CD4-positive, alpha-beta T cell (primary cell): ENCODE measurements at regions not wholly inside any gene's neighbourhood (a gene's known extent, or its start where the extent isn't known, plus 50 kb on each side); places are given as distances from the start of the nearest gene placed in this dataset.

Experiments
- ATAC-seq: fragments of 200-7000 bp; cut with Tn5 transposase; one replicate; pipeline ENCODE4 v1.10.0; 2022; ENCODE audit warnings: mild to moderate bottlenecking; ENCODE audit not compliant: poor library complexity
- CTCF ChIA-PET: fragments of 350-600 bp; sonication (Branson Sonifier 250); formaldehyde crosslinking; loops from one replicate; lab custom pipeline; 2021; ENCODE audit warnings: antibody characterized with exemption, inconsistent platforms; lab: Charles Lee
- POLR2A ChIA-PET: fragments of 350-600 bp; sonication (Branson Sonifier 250); formaldehyde crosslinking; loops from one replicate; lab custom pipeline; 2021; ENCODE audit warnings: antibody characterized with exemption, inconsistent platforms; lab: Charles Lee
- DNase-seq, 14 experiments: peaks; one replicate each; pipeline ENCODE4 v3.0.0-alpha.2; 2013 to 2020; ENCODE audit warnings: mixed read lengths in 2 of 14
- H3K27ac ChIP-seq, 2 donors: one replicate each; pipeline versions ENCODE4 v1.5.1 to v1.7.0; 2013; ENCODE audit warnings: low read length in 2 of 2, low read depth in 1 of 2, mild to moderate bottlenecking in 1 of 2
- H3K27me3 ChIP-seq, 2 experiments: 1 replicate in 1 of 2; 2 replicates in 1 of 2; pipeline versions ENCODE4 v1.6.1 to v1.7.0; 2013; ENCODE audit warnings: low read length in 2 of 2, control low read depth in 1 of 2, mild to moderate bottlenecking in 1 of 2, moderate library complexity in 1 of 2; ENCODE audit not compliant: insufficient read depth in 2 of 2, control insufficient read depth in 1 of 2
- H3K36me3 ChIP-seq: one replicate; pipeline ENCODE4 v1.6.1; 2013; ENCODE audit warnings: low read length, control low read depth; ENCODE audit not compliant: insufficient read depth
- H3K4me1 ChIP-seq: one replicate; pipeline ENCODE4 v1.6.1; 2013; ENCODE audit warnings: low read length, control low read depth; ENCODE audit not compliant: insufficient read depth
- H3K4me3 ChIP-seq: one replicate; pipeline ENCODE4 v1.5.1; 2013; ENCODE audit warnings: mild to moderate bottlenecking, low read length, moderate library complexity
- H3K9me3 ChIP-seq, 2 experiments: 1 replicate in 1 of 2; 2 replicates in 1 of 2; pipeline versions ENCODE4 v1.6.1 to v1.7.0; 2013; ENCODE audit warnings: low read length in 2 of 2, mild to moderate bottlenecking in 2 of 2, control low read depth in 1 of 2, moderate library complexity in 1 of 2; ENCODE audit not compliant: control insufficient read depth in 1 of 2, insufficient read depth in 1 of 2
- H3K27ac Mint-ChIP-seq: one replicate; pipeline ENCODE4 v1.8.0; 2020; ENCODE audit warnings: mixed read lengths
- H3K27me3 Mint-ChIP-seq: one replicate; pipeline ENCODE4 v1.8.0; 2021; ENCODE audit warnings: mixed read lengths
- H3K36me3 Mint-ChIP-seq: one replicate; pipeline ENCODE4 v1.8.0; 2021; ENCODE audit warnings: low read depth, mixed read lengths
- H3K4me1 Mint-ChIP-seq: one replicate; pipeline ENCODE4 v1.8.0; 2021; ENCODE audit warnings: low read depth, mixed read lengths
- H3K4me3 Mint-ChIP-seq: one replicate; pipeline ENCODE4 v1.8.0; 2020; ENCODE audit warnings: mild to moderate bottlenecking, mixed read lengths
- H3K9me3 Mint-ChIP-seq: one replicate; pipeline ENCODE4 v1.8.0; 2020; ENCODE audit warnings: mixed read lengths
- intact Hi-C, 2 experiments: fragments of 100-400 bp; cut with DNase I in 1 of 2; cut with micrococcal nuclease in 1 of 2; formaldehyde crosslinking; loops; one replicate each; pipeline versions ENCODE4 v1.15.1 to v1.9.0; 2023 to 2025; cut with DNase I, micrococcal nuclease
- TF ChIP-seq, protein P1 (sequence below): fragments of 200-600 bp; IDR thresholded peaks from one replicate; pipeline ENCODE4 v1.8.0; 2022; ENCODE audit warnings: antibody characterized with exemption, mild to moderate bottlenecking

GRCh38 chr12:112598626-112599025 is 179.9 kb downstream of the PTPN11 start:
- H3K36me3 ChIP-seq, result no peaks in the 10 kb centered on the region
- no peaks in the 10 kb centered on the region for H3K4me1 ChIP-seq
- Mint-ChIP-seq H3K4me3 (no peak overlapping the region), H3K27me3 (peaks cover 47% of the 10 kb centered on the region), H3K9me3 (peaks cover 3% of the 10 kb centered on the region), H3K4me1 (no peaks in the 10 kb centered on the region), H3K36me3 (no peaks in the 10 kb centered on the region), H3K27ac (no peak overlapping the region)
- TF ChIP-seq, protein P1, sequence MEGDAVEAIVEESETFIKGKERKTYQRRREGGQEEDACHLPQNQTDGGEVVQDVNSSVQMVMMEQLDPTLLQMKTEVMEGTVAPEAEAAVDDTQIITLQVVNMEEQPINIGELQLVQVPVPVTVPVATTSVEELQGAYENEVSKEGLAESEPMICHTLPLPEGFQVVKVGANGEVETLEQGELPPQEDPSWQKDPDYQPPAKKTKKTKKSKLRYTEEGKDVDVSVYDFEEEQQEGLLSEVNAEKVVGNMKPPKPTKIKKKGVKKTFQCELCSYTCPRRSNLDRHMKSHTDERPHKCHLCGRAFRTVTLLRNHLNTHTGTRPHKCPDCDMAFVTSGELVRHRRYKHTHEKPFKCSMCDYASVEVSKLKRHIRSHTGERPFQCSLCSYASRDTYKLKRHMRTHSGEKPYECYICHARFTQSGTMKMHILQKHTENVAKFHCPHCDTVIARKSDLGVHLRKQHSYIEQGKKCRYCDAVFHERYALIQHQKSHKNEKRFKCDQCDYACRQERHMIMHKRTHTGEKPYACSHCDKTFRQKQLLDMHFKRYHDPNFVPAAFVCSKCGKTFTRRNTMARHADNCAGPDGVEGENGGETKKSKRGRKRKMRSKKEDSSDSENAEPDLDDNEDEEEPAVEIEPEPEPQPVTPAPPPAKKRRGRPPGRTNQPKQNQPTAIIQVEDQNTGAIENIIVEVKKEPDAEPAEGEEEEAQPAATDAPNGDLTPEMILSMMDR, result no peak
- POLR2A ChIA-PET, result no interaction called here
- H3K9me3 ChIP-seq, result no peaks in the 10 kb centered on the region
- intact Hi-C loops, result no loop called here
- ATAC-seq (no peak), DNase-seq (no peak)
- CTCF ChIA-PET, result no interaction called here
- no peak overlapping the region for H3K27ac ChIP-seq
- no peak overlapping the region for H3K4me3 ChIP-seq
- H3K27me3 ChIP-seq, result peaks cover 9 to 13% of the 10 kb centered on the region in 2 experiments

DNA sequence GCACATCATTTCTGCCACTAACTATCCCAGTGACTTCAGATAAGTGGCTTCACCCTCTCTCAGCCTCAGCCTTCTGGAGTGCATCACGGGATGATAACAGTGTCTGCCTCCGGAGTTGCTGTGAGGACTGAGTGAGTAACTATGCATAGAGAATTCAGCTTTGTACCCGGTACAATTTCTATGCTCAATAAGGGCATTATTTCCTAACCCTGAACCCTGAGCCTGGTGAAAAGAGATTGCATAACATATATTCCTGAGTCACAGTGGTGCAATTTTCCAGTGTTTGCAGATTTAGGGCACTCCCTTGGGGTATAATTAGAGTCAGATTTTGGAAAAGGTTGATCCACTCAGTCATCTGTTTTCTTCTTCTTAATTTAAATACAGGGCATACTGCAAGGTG is 181.1 kb downstream of the PTPN11 start:
- CTCF ChIA-PET, result no interaction called here
- Mint-ChIP-seq H3K27ac (no peak overlapping the region), H3K4me1 (no peaks in the 10 kb centered on the region), H3K27me3 (peaks cover 43% of the 10 kb centered on the region), H3K4me3 (no peak overlapping the region), H3K9me3 (peaks cover 3% of the 10 kb centered on the region), H3K36me3 (no peaks in the 10 kb centered on the region)
- Histone ChIP-seq H3K36me3 (no peaks in the 10 kb centered on the region), H3K27me3 (peaks cover 9 to 13% of the 10 kb centered on the region in 2 experiments), H3K4me1 (no peaks in the 10 kb centered on the region), H3K4me3 (no peak overlapping the region), H3K9me3 (no peaks in the 10 kb centered on the region), H3K27ac (no peak overlapping the region)
- TF ChIP-seq, protein P1, result no peak
- intact Hi-C loops, result no loop called here
- ATAC-seq, result no peak
- POLR2A ChIA-PET, result no interaction called here
- peak in 2 of 14 experiments; percentile 35 to 45 for DNase-seq

GRCh38 chr12:112602150-112602549 is 183.4 kb downstream of the PTPN11 start:
- Mint-ChIP-seq H3K36me3 (no peaks in the 10 kb centered on the region), H3K4me3 (no peak overlapping the region), H3K27ac (no peak overlapping the region), H3K27me3 (peaks cover 46% of the 10 kb centered on the region), H3K4me1 (no peaks in the 10 kb centered on the region), H3K9me3 (no peaks in the 10 kb centered on the region)
- ATAC-seq, result no peak
- Histone ChIP-seq H3K4me3 (no peak overlapping the region), H3K36me3 (no peaks in the 10 kb centered on the region), H3K4me1 (no peaks in the 10 kb centered on the region), H3K9me3 (no peaks in the 10 kb centered on the region), H3K27me3 (peaks cover 13% of the 10 kb centered on the region in 2 experiments), H3K27ac (no peak overlapping the region)
- POLR2A ChIA-PET, result no interaction called here
- TF ChIP-seq, protein P1, result no peak
- intact Hi-C loops, result no loop called here
- no peak for DNase-seq
- CTCF ChIA-PET, result no interaction called here
